ENCODE measurements at regions not wholly inside any gene's neighbourhood (a gene's known extent, or its start where the extent isn't known, plus 50 kb on each side); places are given as distances from the start of the nearest gene placed in this dataset.

GRCh38 chr19:30094756-30095140 is 152.7 kb downstream of the URI1 start:
- TF ChIP-seq, protein P1, sequence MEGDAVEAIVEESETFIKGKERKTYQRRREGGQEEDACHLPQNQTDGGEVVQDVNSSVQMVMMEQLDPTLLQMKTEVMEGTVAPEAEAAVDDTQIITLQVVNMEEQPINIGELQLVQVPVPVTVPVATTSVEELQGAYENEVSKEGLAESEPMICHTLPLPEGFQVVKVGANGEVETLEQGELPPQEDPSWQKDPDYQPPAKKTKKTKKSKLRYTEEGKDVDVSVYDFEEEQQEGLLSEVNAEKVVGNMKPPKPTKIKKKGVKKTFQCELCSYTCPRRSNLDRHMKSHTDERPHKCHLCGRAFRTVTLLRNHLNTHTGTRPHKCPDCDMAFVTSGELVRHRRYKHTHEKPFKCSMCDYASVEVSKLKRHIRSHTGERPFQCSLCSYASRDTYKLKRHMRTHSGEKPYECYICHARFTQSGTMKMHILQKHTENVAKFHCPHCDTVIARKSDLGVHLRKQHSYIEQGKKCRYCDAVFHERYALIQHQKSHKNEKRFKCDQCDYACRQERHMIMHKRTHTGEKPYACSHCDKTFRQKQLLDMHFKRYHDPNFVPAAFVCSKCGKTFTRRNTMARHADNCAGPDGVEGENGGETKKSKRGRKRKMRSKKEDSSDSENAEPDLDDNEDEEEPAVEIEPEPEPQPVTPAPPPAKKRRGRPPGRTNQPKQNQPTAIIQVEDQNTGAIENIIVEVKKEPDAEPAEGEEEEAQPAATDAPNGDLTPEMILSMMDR (conservative IDR thresholded peaks at IDR 0.05; ENCODE audit: low read depth, low read length) = no peak
- no peak overlapping the region for H3K4me3 ChIP-seq (ENCODE audit: low read length)
- DNase-seq (ENCODE audit: low read depth) = no peak

DNA sequence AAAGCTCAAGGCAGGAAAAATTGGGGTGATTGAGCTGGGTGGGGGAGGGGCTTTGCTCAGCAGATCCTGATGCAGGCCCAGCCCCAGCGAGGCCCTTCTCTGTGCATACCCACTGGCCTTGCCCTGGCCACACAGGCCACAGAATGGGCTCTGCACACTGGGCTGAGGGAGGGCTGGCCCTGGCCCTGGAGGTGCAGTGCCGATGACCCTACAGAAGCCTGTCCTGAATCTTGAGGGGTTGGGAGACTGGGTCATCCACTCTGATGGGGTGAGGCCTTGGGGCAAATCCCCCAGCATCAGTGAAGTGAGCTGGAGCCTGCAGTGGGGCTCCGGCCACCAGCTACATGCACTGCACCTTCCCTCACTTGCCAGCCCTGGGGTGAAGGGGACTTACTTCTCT is 153.1 kb downstream of the URI1 start:
- H3K4me3 ChIP-seq (ENCODE audit: low read length) = no peak overlapping the region

DNA sequence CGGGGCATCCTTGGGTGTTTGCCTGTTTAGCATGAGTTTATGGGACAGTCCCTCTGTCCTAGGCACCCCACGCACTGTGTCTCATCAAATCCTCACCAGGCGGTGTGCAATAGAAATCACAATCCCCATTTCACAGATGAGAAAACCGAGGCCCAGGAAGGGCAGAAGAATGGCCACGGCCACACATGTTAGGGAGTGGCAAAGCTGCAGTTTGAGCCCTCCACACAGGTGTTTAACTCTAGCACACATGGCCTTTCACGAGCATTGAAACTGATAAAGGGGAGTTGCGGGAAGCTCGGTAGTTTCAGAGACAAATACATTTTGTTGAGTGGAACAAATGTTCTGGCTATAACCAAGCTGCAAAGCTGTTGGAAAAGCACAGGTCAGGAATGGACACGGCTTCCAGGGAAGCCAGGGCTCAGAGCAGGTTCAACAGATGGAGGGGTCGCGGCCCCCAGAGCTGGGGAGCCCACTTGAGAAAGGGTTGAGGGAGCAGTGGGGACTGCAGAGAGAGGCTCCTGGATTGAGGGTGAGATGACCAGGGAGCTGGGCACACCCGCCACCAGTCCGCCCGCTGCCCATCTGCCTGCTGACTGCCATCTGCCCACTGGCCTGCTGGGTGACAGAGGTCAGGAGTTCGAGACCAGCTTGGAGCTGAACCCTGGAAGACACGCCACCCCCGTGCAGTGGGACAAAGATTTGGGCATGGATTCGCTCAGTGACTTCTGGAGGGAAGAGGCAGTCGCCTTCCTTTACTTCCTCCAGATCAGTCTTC is 154.7 kb downstream of the URI1 start:
- no peak for DNase-seq (ENCODE audit: low read depth)
- no peak overlapping the region for H3K4me3 ChIP-seq (ENCODE audit: low read length)
- TF ChIP-seq, protein P1 (conservative IDR thresholded peaks at IDR 0.05; ENCODE audit: low read depth, low read length) = no peak

More for the DNA sequence above, 153.1 kb downstream of the URI1 start:
- TF ChIP-seq, protein P1 (conservative IDR thresholded peaks at IDR 0.05; ENCODE audit: low read depth, low read length) = no peak
- DNase-seq (ENCODE audit: low read depth) = no peak

DNA sequence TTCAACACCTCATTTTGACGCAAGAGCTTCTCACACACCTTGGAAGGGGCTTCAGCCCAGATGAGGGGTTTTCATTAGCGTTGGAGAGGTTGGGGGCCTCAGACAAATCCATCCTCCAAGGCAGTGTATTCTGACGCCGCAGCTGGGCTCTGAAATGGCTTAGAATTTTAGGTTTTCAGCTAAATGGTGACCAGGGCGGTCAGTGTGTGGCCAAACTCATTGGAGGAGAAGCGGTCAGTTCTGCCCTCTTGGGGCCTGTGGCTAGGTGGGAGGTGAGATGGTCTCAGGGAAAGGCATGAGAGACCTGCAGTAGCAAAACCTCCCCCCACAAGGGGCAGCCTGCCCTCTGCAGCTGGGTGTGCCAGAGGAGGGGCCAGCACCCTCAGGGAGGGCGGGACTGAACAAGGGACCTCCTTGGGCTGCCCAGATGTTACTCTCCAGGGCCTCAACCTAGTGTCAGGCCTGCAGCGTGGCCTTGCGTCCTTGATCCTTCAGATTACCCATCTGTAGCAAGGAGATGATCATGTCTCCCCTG is 155.8 kb downstream of the URI1 start:
- H3K4me3 ChIP-seq (ENCODE audit: low read length) = no peak overlapping the region
- no peak for DNase-seq (ENCODE audit: low read depth)
- TF ChIP-seq, protein P1 (conservative IDR thresholded peaks at IDR 0.05; ENCODE audit: low read depth, low read length) = no peak

DNA sequence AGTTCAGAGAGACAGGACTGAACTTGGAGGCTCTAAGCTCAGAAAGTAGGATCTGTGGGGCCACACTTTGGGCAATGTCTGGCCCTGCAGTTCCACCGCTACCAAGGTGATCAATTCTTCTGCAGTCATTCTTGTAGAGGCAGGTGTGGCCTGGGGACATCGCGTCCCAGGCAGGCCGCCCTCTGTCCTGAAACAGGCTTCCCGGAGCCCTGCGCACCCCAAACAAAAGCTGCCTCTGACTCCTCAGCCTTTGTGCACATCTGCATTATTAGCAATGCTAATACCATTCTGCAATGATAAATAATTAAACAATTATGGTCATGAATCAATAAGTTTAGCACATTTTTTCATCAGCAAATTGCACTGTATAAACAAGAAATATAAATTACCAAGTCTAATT is 160.2 kb downstream of the URI1 start:
- DNase-seq (ENCODE audit: low read depth) = no peak
- TF ChIP-seq, protein P1 (conservative IDR thresholded peaks at IDR 0.05; ENCODE audit: low read depth, low read length) = no peak
- H3K4me3 ChIP-seq (ENCODE audit: low read length) = no peak overlapping the region

DNA sequence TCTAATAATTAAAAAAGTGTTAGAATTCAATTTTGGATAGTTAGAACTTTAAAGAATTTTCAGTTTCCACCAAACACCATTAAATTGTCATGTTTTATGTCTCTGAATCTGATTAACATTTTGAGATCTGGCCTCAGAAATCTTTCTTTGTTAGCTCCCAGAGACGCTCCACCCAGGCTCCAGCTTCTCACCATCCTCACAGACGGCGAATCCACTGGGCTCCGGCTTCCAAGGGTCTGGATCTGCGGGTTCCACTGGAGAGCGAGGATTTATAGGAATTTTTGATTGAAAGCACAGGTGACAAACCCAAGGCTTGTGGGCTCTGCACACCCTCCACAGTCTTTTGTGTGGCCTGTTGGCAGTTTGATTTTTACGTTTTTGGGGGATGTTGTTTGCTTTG is 160.6 kb downstream of the URI1 start:
- no peak overlapping the region for H3K4me3 ChIP-seq (ENCODE audit: low read length)
- TF ChIP-seq, protein P1 (conservative IDR thresholded peaks at IDR 0.05; ENCODE audit: low read depth, low read length) = no peak
- DNase-seq (ENCODE audit: low read depth) = no peak

DNA sequence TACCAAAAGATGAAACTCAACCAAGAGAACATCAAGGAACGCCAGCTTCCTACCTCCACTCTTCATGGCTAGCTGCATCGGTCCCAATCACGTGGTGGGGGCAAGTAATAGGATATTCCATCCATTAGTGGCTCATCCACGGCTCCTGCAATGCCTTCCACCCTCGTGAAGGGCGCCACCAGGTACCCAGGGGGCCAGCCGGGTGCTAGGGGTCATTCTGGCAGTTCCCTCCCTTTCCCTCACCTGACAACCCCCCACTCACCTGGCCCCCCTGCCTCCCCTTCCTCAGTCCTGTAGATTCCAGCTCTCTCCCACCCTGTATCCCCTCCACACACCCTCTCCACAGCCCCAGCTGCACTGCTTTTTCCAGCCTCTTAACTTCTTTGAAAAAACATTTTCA is 161.9 kb downstream of the URI1 start:
- H3K4me3 ChIP-seq (ENCODE audit: low read length) = no peak overlapping the region
- DNase-seq (ENCODE audit: low read depth) = no peak
- TF ChIP-seq, protein P1 (conservative IDR thresholded peaks at IDR 0.05; ENCODE audit: low read depth, low read length) = no peak

All from retinal pigment epithelial cell (primary cell).